GM18867 (cell line): ENCODE measurements at regions not wholly inside any gene's neighbourhood (a gene's known extent, or its start where the extent isn't known, plus 50 kb on each side); places are given as distances from the start of the nearest gene placed in this dataset.
"Not testable (repeated sequence)": the region's sequence is repeated elsewhere in the genome, so short reads cannot be mapped to it uniquely, and the experiment has no call there.

Experiments used
- ATAC-seq: cut with Tn5 transposase; IDR thresholded peaks from one replicate; pipeline ENCODE4 v1.9.1; 2021; ENCODE audit warnings: mild to moderate bottlenecking, moderate library complexity; ENCODE audit not compliant: unreplicated experiment

GRCh38 chr18:78240627-78241252 lies 738.9 kb upstream of the SALL3 start:
- no peak for ATAC-seq

DNA sequence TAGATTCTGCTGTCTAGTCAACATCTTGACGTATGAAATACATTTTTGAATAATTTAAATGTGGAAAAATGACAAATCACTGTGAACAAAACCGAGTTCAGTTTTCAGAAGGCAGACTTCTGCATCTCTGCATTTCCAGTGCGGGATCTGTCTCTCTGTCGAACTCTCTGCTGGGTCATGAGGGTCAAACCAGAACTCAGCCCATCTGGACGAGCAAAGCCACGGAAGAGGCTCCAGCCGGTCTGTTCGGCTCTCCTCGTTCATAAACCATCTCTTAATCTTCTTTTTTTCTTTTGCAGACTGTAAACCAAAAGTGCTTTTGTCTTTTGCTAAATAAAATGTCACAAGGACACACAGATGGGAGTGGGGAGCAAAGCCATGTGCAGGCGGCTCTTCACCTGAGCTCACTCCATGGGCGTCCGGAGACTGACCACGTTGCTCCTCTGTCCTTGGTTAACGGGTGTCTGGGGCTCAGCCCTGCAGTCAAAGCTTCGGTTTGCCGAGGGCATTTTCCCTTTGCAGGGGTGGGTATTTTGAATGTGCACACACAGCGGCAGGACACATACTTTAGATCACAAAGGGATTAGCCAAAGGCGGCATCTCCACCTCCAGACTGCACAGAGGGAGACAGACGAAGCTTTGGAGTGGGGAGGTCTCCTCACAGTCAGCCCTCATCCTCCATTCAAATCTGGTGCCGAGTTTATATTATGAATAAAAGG lies 737.9 kb upstream of the SALL3 start:
- ATAC-seq: no peak

- no peak for ATAC-seq
Observed at GRCh38 chr18:78242254-78242643, 737.4 kb upstream of the SALL3 start.

GRCh38 chr18:78242806-78243205 lies 736.8 kb upstream of the SALL3 start:
- no peak for ATAC-seq

DNA sequence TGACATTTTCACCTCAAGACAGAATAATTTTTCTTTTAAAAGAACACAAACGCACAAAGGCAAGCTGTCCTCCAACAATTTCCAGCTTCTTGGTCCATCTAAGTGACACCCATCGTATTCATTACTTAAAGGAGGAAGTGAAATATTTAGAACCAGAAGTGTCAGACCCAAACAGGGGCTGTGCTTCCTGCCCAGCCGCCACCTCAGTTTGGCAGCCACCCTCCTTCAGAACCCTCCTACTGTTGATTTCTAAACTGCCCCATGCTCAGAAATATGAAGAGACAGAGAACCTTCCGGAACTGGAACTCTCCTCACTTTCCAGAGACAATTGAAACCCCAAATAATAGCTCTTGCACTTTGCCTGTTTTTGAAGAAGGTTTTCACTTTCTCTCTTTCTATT lies 734.8 kb upstream of the SALL3 start:
- no peak for ATAC-seq

- ATAC-seq: no peak
Observed at GRCh38 chr18:78245451-78245850, 734.2 kb upstream of the SALL3 start.

- no peak for ATAC-seq
Observed at GRCh38 chr18:78246050-78246449, 733.6 kb upstream of the SALL3 start.

DNA sequence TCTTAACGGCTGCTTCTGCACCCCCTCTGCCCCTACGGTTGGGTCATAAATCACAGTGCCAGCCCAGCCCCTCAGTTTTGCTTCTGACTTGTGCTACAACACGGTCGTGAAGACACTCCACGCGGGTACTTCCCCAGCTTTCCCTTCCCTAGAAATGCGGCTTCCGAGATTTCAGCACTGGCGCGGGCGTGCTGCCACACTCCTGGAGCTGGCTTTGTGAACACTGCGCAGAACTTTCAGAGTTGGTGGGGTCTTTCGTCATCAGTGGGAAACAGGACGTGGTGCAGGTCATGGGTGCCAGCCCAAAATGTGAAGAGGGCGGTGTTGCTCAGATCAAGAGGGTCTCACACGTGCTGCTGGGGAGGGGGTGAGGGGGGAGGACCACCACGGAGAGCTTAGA lies 733.0 kb upstream of the SALL3 start:
- ATAC-seq: no peak

DNA sequence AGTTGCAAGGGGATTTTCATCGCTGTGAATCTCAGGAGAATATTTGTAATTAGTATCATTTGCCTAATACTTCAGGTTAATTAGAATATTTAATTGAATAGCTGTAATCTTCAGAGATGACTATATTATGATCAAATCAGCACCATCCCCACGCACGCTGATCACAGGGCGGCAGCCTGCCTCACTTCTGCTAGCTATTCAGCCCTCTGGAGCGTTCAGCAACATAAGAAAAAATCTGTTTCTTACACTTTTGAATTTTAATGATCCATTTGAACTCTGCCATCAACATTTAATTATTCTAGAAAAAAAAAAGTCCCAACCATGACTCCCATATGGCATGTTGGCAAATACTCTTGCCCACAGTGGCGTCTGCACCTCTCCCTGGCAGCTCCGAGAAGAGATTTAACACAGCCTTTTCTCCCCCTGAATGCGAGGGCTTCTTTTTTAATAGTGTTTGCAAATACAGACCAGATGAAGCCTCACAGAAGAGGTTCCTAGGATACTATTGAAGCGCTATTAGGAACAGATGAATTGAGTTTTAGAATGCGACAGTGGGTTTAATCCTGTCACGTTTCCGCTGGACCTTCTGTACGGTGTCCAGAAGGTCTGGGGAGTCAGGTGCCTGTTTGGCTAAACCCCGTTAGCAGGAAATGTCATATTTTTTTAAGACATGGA lies 731.9 kb upstream of the SALL3 start:
- no peak for ATAC-seq

DNA sequence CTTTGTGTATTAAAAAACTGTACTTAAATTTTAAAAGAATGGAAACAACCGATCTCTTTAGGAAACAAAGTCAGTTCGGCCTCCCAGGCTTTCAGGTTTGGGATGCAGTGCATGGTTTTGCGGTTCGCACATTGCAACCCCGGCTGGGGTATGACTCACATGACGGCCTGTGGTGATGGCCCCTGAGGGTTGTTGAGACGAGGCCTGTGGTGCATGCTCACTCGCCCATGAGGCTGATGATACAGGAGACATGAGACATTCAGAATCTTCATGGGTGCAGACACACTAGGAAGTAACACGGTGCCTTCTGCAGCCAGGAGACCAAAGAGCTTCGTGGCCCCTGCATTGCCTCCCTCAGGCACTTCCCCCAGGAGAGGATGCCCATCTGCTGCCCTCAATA lies 724.6 kb upstream of the SALL3 start:
- no peak for ATAC-seq

- ATAC-seq: no peak
Observed at GRCh38 chr18:78268226-78268988, 711.2 kb upstream of the SALL3 start.

DNA sequence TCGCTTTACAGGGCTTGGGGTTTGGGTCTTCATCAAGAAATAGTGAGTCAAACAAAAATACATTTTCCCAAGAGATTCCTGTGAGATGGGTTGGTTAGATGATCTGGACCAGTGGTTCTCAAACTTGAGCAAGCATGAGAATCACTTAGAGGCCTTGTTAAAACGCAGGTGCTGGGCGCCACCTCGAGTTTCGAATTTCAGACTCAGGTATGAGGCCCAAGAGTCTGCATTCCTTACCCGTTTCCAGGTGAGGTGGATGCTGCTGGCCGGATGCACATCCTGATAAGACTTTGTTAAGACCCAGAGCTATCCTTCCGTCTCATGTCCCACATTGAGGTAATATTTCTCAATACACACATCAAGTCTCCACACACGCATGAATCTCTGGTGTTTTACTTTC lies 707.8 kb upstream of the SALL3 start:
- no peak for ATAC-seq

- ATAC-seq: no peak
Observed at GRCh38 chr18:78273876-78274275, 705.7 kb upstream of the SALL3 start.

DNA sequence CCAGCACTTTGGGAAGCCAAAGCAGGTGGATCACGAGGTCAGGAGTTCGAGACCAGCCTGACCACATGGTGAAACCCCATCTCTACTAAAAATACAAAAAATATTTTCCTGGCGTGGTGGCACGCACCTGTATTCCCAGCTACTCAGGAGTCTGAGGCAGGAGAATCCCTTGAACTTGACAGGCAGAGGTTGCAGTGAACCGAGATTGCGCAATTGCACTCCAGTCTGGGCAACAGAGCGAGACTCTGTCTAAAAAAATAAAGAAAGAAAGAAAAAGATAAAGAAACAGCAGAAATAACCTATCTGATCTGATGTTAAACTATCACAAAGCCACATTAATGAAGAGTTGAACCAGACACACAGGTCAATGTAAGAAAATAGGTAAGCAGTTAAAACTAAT lies 696.2 kb upstream of the SALL3 start:
- ATAC-seq: not testable (repeated sequence)

DNA sequence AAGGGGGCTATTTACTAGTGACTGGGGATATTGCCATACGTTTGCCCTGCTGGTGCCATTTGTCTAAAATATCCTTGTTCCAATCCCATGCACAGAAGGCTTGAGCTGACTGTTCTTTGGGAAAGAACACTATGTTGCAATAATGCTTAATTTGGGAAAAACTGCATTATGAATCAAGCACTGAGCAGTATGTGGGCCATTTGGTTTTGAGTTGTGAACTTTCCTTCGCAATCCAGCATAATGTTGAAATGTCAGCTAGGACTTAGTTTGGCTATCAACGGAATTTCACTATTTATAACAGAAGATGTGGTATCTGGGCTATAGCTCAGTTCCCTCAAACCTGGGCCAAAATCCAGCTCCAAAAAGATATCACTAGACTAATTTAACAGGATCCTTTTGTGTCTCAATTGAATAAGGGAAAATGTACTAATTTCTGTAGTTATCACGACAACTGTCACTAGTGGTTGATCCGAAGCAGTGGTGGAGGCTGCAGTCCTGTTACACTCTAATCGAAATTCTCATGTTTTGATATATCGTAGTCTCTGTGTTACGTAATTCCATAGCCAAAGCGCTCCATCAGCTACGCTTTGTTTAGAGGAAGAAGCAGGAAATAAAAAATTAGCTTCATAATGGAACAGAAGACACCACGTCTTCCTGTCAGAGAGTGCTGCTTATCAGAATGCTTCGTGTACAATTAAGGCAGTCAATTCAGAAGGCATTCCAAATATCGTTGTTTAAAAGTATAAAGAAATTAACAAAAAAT lies 686.8 kb upstream of the SALL3 start:
- ATAC-seq: no peak

GRCh38 chr18:78293540-78293939 lies 686.1 kb upstream of the SALL3 start:
- no peak for ATAC-seq

DNA sequence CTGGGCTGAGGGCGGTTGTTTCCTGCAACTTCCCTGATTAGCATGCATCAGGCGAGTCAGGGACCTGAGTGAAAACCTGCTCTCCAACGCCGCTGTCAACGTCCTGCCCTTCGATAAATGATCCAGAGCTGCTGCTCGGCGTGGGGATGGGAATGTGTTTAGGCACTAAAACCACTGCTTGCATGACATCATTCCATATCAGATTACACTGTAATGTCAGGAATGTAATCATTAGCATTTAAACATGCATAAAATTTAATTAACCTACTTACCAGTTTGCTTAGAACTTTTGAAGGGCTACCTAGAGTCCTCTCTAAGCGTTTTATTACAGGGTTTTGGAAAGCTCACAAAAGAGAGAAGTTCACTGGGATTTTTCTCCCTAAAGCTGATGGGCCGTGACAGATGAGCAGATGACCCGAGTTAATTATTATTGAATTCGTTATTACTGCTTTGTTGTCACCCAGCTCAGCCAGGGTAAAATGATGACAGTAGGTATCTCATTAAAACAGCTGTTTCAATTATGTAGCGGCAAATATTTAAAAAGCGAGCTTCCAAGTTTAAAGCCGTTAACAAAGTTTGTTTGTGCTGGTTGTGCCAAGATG lies 685.6 kb upstream of the SALL3 start:
- no peak for ATAC-seq

GRCh38 chr18:78295262-78295661 lies 684.4 kb upstream of the SALL3 start:
- ATAC-seq: no peak

DNA sequence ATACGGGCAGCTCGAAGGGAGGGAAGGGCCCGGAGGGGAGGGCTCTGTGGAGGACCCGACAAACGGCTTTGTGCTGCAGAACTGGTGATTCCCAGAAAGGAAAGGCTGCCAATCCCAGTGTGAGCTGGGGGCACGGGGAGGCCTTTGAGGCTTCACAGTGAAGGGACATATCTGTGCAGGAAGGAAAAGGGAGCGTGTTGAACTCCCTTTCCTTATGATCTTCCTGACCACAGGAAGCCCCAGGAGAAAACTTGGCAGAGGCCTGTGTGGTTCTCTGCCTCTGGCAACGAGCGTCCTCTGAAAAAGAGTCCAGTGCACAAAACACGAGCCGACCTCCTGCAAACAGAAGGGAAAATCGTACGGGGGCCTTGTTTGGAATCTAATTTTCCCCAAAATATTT lies 683.5 kb upstream of the SALL3 start:
- no peak for ATAC-seq

DNA sequence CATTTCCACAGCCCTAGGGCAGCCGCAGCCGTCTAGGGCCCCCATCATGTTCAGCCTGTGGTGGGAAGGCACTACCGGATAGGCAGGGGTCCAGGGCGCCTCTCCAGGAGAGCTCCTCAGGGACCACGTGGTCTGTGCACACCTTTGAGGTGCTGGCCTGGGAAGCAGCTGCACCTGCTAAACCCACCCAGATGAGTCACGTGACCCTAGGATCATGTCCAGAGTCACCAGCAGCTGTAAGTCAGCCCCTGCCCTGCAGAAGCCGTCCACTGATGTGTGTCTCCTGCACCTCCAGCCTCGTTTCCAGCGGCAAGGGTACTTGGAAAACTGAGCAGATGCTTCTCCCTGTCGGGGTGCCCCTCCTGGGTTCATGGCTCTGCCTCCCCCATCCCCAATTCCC lies 682.6 kb upstream of the SALL3 start:
- no peak for ATAC-seq
